HCEC 1CT (cell line): ENCODE measurements at regions not wholly inside any gene's neighbourhood (a gene's known extent, or its start where the extent isn't known, plus 50 kb on each side); places are given as distances from the start of the nearest gene placed in this dataset.
A peak's percentile ranks its signal among the peaks of the same experiment; 100 is the strongest.
"Not testable (repeated sequence)": the region's sequence is repeated elsewhere in the genome, so short reads cannot be mapped to it uniquely, and the experiment has no call there.

ENCODE experiments used
- DNase-seq: peaks from one replicate; pipeline ENCODE4 v3.0.0-alpha.2; 2017

GRCh38 chr2:183656121-183656520, 531.9 kb downstream of the NUP35 start:
- DNase-seq, result peak; percentile 23

DNA sequence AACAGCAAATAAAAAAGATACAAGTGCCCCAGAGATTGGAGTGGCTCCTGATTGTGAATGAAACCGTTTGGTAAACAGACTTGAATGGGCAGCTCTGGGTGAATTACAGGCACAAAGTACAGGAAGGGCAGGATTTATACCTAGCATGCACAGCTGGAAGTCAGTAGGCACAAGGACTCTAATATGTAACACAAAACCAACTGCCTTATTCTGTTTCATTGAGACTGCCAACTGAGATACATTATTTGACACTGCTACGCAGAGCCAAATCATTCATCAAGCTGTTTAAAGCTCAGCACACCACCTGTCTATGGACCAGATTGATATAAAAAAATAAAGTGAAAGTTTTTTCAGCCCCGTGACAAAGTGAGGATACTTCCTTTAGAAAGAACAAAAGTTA, 541.2 kb downstream of the NUP35 start:
- no peak for DNase-seq

DNA sequence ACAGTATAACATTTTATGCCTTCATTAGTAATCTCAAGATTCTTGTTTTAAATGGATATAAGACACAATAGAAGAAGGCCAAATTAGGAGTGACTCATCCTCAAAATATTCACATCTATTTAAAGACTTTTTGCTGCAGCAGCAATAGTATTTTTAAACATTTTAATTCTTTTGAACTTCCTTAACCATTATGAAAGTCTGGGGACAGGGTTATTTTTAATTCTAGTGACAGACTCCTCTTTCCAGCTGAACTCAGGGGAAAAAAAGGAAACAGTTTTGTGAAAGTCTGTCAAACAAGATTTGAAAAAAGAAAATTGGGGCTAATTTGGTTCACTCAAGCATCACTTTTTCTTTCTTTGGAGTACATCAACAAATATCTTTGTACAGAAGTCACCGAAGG, 541.8 kb downstream of the NUP35 start:
- peak; percentile 53 for DNase-seq

DNA sequence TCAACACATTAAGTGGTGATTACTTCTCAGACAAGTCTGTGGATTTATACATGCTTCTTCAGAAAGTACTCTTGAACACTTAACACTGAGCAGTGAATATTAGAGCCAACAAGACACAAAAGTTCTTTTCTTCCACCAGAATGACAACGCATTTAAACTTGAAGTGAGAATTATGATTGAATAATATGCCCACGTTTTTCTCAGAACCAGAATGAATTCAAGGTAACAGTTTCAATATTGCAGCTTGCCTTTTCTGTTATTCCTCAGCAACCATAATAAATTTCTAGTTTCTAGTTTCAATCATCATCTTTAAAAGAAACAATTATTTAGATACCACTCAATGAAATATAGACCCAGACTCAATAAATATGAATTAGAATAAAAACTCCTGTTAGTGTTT, 547.0 kb downstream of the NUP35 start:
- DNase-seq, result no peak

DNA sequence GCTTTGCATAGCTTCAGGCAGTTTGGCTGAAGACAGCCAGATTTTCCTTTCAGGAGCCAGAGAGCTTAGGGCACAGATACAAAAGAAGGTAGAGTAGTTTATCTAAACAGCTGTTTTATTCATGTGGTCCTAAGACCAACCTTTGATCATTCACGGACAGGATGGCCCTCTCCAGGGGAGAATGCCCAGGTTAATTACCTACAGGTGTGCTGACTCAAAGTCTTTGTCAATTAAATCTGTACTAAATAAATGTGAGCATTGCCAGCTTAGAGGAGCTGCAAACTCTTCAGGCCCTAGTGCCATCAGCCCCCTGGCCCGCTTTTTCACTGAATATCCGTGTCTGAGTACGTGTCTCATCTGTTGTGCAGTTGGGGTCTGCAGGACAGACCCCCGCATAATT, 554.7 kb downstream of the NUP35 start:
- no peak for DNase-seq

DNA sequence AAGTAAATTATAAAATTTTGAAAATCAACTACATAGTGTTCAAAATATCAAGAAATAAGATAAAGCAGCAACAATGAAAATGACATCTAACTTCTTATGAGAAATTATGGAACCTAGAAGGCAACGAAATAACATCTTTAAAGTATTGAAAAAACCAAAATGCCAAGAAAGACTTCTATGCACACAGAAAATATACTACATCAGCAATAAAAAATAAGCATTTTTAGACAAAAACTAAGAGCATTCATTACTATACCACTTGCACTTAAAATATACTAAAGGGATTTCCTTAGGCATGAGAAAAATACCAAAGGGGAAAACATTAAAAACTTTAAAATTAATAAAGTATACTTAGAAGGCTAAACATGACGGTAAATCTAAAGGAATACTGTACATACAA, 556.3 kb downstream of the NUP35 start:
- DNase-seq, result no peak

- no peak for DNase-seq
These were observed 560.4 kb downstream of the NUP35 start for GRCh38 chr2:183684686-183685085.

DNA sequence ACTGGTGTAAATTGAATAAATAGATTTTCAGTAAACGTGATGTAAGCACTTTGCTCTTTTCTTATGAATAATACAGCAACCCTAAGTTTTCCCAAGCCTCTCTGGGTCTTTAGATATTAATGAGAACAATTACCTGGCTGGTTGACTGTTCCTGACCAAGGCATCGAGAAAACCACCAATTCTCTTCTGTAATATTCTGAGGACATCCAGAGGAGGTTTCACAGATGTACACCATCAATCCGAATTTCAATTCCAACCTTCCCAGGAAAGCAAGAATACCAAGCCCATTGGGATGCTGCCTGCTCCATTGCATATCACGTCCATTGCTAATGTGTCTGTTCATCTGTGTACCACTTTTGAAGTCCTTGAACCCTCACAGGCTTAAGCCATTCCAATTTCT, 571.8 kb downstream of the NUP35 start:
- DNase-seq, result no peak

GRCh38 chr2:183709829-183710228, 585.6 kb downstream of the NUP35 start:
- no peak for DNase-seq

- DNase-seq, result peak; percentile 21
These were observed 594.0 kb downstream of the NUP35 start for GRCh38 chr2:183718246-183718645.

GRCh38 chr2:183723278-183723677, 599.0 kb downstream of the NUP35 start:
- no peak for DNase-seq

DNA sequence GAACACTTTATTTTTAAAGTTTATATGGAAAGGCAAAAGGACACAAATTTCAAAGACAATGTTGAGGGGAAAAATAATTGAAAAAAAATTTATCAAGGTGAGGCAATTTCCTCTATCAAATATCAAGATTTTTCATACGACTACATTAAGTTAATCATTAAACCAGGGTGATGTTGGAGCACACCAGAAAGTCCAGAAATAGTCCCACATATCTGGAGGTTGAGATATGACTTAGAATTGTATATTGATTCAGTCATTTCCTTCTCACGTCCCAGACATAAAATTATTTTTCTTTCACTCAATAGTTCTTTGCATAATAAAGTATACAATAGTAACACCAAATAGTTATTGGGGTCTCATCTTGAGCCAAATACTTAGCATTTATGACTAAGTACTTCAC, 605.1 kb downstream of the NUP35 start:
- DNase-seq, result no peak

DNA sequence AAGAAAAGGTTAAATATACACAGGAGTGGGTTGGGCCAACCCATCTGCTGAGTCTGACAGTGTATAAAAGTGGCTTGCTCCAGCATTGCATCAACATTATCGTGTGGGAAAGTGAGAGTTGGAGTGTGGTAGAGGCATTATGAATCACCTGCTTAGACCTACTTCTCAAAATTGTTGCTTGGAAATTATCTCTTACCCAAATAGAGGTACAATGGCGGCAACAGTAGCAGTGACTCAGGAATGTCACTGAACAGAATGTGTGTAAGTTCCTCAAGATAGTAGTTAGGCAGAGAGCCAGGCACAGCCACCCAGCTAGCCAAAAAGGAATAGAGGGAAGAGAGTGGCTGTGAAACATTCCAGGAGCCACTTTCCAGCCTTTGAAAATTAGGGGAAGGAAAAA, 616.0 kb downstream of the NUP35 start:
- no peak for DNase-seq

DNA sequence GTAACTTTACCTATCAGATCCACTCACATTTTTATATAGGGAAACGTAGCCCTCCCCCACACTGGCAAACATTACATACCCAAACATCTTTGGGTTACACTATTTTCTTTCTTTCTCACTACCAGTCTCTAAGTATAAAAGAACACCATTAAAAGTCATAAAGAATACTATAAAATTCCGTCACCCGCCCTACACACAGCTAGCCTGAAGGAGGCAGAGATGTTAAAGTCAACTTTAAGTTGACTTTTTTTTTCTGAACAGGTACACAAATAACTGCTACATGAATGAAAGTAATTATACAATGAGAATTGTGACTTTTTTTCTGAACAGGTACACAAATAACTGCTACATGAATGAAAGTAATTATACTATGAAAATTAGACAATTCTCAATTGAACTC, 628.3 kb downstream of the NUP35 start:
- no peak for DNase-seq

DNA sequence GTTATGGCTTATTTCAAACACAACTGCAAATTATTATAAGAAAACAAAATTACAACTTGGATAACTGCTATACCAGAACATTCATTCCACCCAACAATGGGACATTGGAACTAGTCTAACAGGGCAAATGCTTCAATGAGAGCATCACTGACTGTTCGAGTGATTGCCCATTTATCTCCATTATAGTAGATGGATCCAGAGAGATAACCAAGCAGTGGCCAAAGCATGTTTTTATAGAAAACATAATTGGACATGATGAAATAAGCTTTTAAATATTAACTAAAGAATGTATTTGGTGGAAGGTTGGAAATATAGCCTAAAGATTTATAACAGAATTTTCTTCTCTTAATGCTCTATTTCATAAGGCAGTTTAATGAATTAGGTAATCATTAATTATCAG, 634.8 kb downstream of the NUP35 start:
- no peak for DNase-seq

GRCh38 chr2:183773775-183774174, 649.5 kb downstream of the NUP35 start:
- no peak for DNase-seq

GRCh38 chr2:183780072-183780471, 655.8 kb downstream of the NUP35 start:
- DNase-seq, result no peak

GRCh38 chr2:183782436-183782835, 658.2 kb downstream of the NUP35 start:
- DNase-seq, result no peak

DNA sequence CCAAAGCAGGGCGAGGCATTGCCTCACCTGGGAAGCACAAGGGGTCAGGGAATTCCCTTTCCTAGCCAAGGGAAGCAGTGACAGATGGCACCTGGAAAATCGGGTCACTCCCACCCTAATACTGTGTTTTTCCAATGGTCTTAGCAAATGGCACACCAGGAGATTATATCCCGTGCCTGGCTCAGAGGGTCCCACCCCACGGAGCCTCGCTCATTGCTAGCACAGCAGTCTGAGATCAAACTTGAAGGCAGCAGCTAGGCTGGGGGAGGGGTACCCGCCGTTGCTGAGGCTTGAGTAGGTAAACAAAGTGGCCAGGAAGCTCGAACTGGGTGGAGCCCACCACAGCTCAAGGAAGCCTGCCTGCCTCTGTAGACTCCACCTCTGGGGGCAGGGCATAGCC, 664.6 kb downstream of the NUP35 start:
- not testable (repeated sequence) for DNase-seq

GRCh38 chr2:183792165-183792924, 668.1 kb downstream of the NUP35 start:
- not testable (repeated sequence) for DNase-seq

GRCh38 chr2:183798535-183798934, 674.3 kb downstream of the NUP35 start:
- no peak for DNase-seq

GRCh38 chr2:183799761-183800160, 675.5 kb downstream of the NUP35 start:
- no peak for DNase-seq

GRCh38 chr2:183803596-183803995, 679.4 kb downstream of the NUP35 start:
- DNase-seq, result no peak

GRCh38 chr2:183807870-183808269, 683.6 kb downstream of the NUP35 start:
- no peak for DNase-seq

- DNase-seq, result no peak
These were observed 685.2 kb downstream of the NUP35 start for GRCh38 chr2:183809404-183809803.
